Hepatocyte (in vitro differentiated cells): ENCODE measurements at regions not wholly inside any gene's neighbourhood (a gene's known extent, or its start where the extent isn't known, plus 50 kb on each side); places are given as distances from the start of the nearest gene placed in this dataset.

ENCODE experiments used
- DNase-seq: peaks from one replicate; pipeline ENCODE4 v3.0.0-alpha.2; 2016; ENCODE audit warnings: low spot score
- H2AFZ ChIP-seq: fragments of 200-600 bp; sonication (generic); 2 replicates; pipeline ENCODE4 v1.6.0; 2016; ENCODE audit warnings: antibody characterized with exemption, mild to moderate bottlenecking
- H3K27ac ChIP-seq: fragments of 200-600 bp; sonication (generic); 2 replicates; pipeline ENCODE4 v1.5.1; 2016; ENCODE audit warnings: mild to moderate bottlenecking
- H3K27me3 ChIP-seq: fragments of 200-600 bp; sonication (generic); 2 replicates; pipeline ENCODE4 v1.6.1; 2016
- H3K36me3 ChIP-seq: fragments of 200-600 bp; sonication (generic); replicated peaks from 2 replicates; pipeline ENCODE4 v1.5.1; 2016; ENCODE audit warnings: low read depth; ENCODE audit not compliant: insufficient read depth
- H3K4me1 ChIP-seq: fragments of 200-600 bp; sonication (generic); 2 replicates; pipeline ENCODE4 v1.5.1; 2016; ENCODE audit warnings: mild to moderate bottlenecking, moderate library complexity; ENCODE audit not compliant: insufficient read depth
- H3K4me2 ChIP-seq: fragments of 200-600 bp; sonication (generic); 2 replicates; pipeline ENCODE4 v1.6.0; 2016
- H3K4me3 ChIP-seq: fragments of 200-600 bp; sonication (generic); 2 replicates; pipeline ENCODE4 v1.5.1; 2016; ENCODE audit warnings: mild to moderate bottlenecking
- H3K79me2 ChIP-seq: fragments of 200-600 bp; sonication (generic); 2 replicates; pipeline ENCODE4 v1.6.0; 2017; ENCODE audit warnings: mild to moderate bottlenecking
- H3K9me2 ChIP-seq: fragments of 200-600 bp; sonication (generic); replicated peaks from 2 replicates; pipeline ENCODE4 v1.6.0; 2017; ENCODE audit warnings: mild to moderate bottlenecking; ENCODE audit not compliant: insufficient read depth
- H3K9me3 ChIP-seq: fragments of 200-600 bp; sonication (generic); 2 replicates; pipeline ENCODE4 v1.5.1; 2016; ENCODE audit warnings: low read depth, mild to moderate bottlenecking
- H4K20me1 ChIP-seq: fragments of 200-600 bp; sonication (generic); 2 replicates; pipeline ENCODE4 v1.6.0; 2016; ENCODE audit warnings: mild to moderate bottlenecking; ENCODE audit not compliant: insufficient read depth, poor library complexity, severe bottlenecking
- EZH2 ChIP-seq: fragments of 200-600 bp; sonication (generic); IDR thresholded peaks from 2 replicates; pipeline ENCODE4 v1.6.1; 2016; ENCODE audit warnings: antibody characterized with exemption, mild to moderate bottlenecking, borderline replicate concordance
- EZH2phosphoT487 ChIP-seq: fragments of 200-600 bp; sonication (generic); IDR thresholded peaks from one replicate; pipeline ENCODE4 v1.6.1; 2018; ENCODE audit warnings: antibody characterized with exemption, mild to moderate bottlenecking, low read depth, moderate library complexity; ENCODE audit not compliant: unreplicated experiment, severe bottlenecking
- WGBS: methylation state at CpG from one replicate; pipeline ENCODE4 v1.1.6; 2016; ENCODE audit warnings: low lambda C conversion rate; ENCODE audit errors: missing lambda C conversion rate; 5-methylcytosine and 5-hydroxymethylcytosine counted together
- TF ChIP-seq, protein P1 (sequence below): fragments of 200-600 bp; sonication (generic); IDR thresholded peaks from 2 replicates; pipeline ENCODE4 v1.5.1; 2016; ENCODE audit warnings: antibody characterized with exemption, mild to moderate bottlenecking; ENCODE audit not compliant: poor library complexity

DNA sequence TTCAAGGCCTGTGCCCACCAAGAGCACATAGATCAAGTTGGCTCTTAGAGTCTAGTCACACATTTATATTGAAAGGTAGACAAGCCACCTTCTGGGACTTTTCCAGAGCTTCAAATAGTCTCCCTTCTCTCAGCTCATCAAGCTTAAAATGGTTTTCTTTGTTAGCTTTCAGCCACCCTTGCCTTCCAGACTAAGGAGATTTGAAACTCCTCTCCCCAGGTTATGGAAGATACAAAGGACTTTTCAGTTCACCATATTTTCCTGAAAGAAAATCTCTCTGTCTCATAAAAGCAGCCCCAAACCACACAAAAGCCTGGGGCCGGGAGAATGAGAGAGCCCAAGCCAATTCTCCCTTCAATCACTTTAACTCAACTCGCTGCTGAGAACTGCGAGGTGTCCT lies 134.1 kb downstream of the ZC3H11B start:
- Histone ChIP-seq H3K4me1 (no peaks in the 10 kb centered on the region), H3K4me2 (no peak overlapping the region), H2AFZ (no peak overlapping the region), H3K27ac (no peak overlapping the region), H3K9me3 (no peaks in the 10 kb centered on the region), H3K36me3 (no peaks in the 10 kb centered on the region), H4K20me1 (no peaks in the 10 kb centered on the region), H3K9me2 (no peaks in the 10 kb centered on the region), H3K27me3 (no peaks in the 10 kb centered on the region), H3K4me3 (no peak overlapping the region), H3K79me2 (no peaks in the 10 kb centered on the region)
- DNase-seq = no peak
- WGBS = 68% methylated on average over 3 of the region's 3 CpGs
- TF ChIP-seq EZH2phosphoT487 (no peak), EZH2 (no peak)
- TF ChIP-seq, protein P1, sequence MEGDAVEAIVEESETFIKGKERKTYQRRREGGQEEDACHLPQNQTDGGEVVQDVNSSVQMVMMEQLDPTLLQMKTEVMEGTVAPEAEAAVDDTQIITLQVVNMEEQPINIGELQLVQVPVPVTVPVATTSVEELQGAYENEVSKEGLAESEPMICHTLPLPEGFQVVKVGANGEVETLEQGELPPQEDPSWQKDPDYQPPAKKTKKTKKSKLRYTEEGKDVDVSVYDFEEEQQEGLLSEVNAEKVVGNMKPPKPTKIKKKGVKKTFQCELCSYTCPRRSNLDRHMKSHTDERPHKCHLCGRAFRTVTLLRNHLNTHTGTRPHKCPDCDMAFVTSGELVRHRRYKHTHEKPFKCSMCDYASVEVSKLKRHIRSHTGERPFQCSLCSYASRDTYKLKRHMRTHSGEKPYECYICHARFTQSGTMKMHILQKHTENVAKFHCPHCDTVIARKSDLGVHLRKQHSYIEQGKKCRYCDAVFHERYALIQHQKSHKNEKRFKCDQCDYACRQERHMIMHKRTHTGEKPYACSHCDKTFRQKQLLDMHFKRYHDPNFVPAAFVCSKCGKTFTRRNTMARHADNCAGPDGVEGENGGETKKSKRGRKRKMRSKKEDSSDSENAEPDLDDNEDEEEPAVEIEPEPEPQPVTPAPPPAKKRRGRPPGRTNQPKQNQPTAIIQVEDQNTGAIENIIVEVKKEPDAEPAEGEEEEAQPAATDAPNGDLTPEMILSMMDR = no peak

DNA sequence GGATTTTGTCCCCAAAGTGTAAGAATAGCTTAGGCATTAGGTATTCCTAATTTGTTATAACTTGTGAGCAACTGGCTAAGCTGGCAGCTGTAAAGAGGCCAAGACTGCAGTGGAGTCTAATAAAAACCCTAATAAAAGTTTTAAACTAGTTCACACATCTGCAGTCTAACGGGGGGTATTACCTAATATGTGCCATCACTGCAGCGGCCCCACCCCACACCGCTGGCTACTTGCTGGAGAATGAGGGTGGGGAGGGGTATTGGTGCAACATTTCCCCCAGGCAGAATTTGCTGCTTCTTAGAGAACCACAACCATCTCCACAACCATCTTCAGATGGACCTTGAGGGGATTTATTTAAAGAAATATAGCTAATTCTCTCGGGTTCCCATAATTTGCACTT lies 135.0 kb downstream of the ZC3H11B start:
- no peaks in the 10 kb centered on the region for H3K79me2 ChIP-seq
- H3K9me2 ChIP-seq = no peaks in the 10 kb centered on the region
- H4K20me1 ChIP-seq = no peaks in the 10 kb centered on the region
- H3K36me3 ChIP-seq = no peaks in the 10 kb centered on the region
- TF ChIP-seq EZH2 (no peak), EZH2phosphoT487 (no peak)
- TF ChIP-seq, protein P1 = no peak
- H3K4me1 ChIP-seq = no peaks in the 10 kb centered on the region
- no peak overlapping the region for H2AFZ ChIP-seq
- H3K4me3 ChIP-seq = no peak overlapping the region
- H3K4me2 ChIP-seq = no peak overlapping the region
- no peak for DNase-seq
- H3K27ac ChIP-seq = no peak overlapping the region
- 55% methylated on average over 4 of the region's 4 CpGs for WGBS
- H3K27me3 ChIP-seq = no peaks in the 10 kb centered on the region
- H3K9me3 ChIP-seq = no peaks in the 10 kb centered on the region

DNA sequence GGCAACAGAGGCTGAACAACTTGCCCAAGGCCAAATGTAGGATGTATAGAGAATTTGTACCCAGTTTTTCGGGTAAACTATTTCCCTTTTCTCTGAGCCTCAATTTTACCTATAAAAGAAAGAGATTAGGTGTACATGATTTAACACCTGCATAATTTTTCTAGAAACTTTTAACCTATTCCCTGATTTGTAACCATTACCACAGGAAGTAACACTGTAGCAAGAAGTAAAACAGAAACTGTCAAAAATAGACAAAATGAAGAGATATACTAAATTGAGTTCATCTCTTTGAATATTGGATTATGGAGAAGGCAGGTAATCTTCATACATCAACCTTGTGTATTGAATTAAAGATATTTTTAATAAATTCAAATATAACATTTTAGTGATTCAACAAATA lies 136.2 kb downstream of the ZC3H11B start:
- no peak overlapping the region for H3K4me2 ChIP-seq
- no peaks in the 10 kb centered on the region for H3K4me1 ChIP-seq
- H3K79me2 ChIP-seq = no peaks in the 10 kb centered on the region
- H3K27me3 ChIP-seq = no peaks in the 10 kb centered on the region
- 91% methylated on average over 1 of the region's 1 CpG for WGBS
- no peaks in the 10 kb centered on the region for H3K9me2 ChIP-seq
- H3K9me3 ChIP-seq = no peaks in the 10 kb centered on the region
- no peaks in the 10 kb centered on the region for H4K20me1 ChIP-seq
- no peaks in the 10 kb centered on the region for H3K36me3 ChIP-seq
- H3K4me3 ChIP-seq = no peak overlapping the region
- TF ChIP-seq EZH2phosphoT487 (no peak), EZH2 (no peak)
- TF ChIP-seq, protein P1 = no peak
- H2AFZ ChIP-seq = no peak overlapping the region
- no peak overlapping the region for H3K27ac ChIP-seq
- no peak for DNase-seq

DNA sequence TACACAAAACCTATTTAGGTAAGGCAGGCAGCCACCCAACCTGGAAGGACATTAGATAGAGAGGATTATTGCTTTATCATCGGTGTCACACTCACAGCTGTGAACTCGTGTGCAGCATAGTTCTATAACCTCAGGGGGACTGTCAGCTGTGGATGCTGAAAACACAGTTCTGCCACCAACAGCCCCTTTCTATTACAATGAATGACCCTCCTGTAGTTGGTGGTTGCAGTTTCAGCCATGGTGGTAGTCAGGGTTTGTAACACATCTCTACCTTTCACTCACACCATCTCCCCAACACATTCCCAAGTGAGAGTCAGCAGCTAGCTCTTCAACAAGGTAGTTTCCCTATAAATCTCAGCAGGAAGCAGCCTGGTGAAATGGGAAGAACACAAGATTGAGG lies 136.8 kb downstream of the ZC3H11B start:
- H3K27ac ChIP-seq = no peak overlapping the region
- H2AFZ ChIP-seq = no peak overlapping the region
- no peaks in the 10 kb centered on the region for H3K9me3 ChIP-seq
- no peaks in the 10 kb centered on the region for H3K79me2 ChIP-seq
- no peaks in the 10 kb centered on the region for H4K20me1 ChIP-seq
- DNase-seq = no peak
- no peaks in the 10 kb centered on the region for H3K4me1 ChIP-seq
- H3K4me3 ChIP-seq = no peak overlapping the region
- no peak for TF ChIP-seq EZH2
- TF ChIP-seq EZH2phosphoT487 = no peak
- TF ChIP-seq, protein P1 = no peak
- no peaks in the 10 kb centered on the region for H3K9me2 ChIP-seq
- no peaks in the 10 kb centered on the region for H3K36me3 ChIP-seq
- WGBS = 83% methylated on average over 2 of the region's 2 CpGs
- H3K27me3 ChIP-seq = no peaks in the 10 kb centered on the region
- H3K4me2 ChIP-seq = no peak overlapping the region
